HL-60 (cell line): ENCODE measurements at regions not wholly inside any gene's neighbourhood (a gene's known extent, or its start where the extent isn't known, plus 50 kb on each side); places are given as distances from the start of the nearest gene placed in this dataset.
"Not testable (repeated sequence)": the region's sequence is repeated elsewhere in the genome, so short reads cannot be mapped to it uniquely, and the experiment has no call there.

Experiments
- GABPA ChIP-seq: IDR thresholded peaks from 2 replicates; pipeline ENCODE4 v1.6.1; 2012; ENCODE audit warnings: low read depth
- POLR2AphosphoS5 ChIP-seq: IDR thresholded peaks from 2 replicates; pipeline ENCODE4 v1.6.1; 2012; ENCODE audit warnings: low read depth
- TF ChIP-seq, protein P1 (sequence below): IDR thresholded peaks from one replicate; pipeline ENCODE4 v1.5.1; 2011; ENCODE audit warnings: low read length, control low read depth, inconsistent platforms; ENCODE audit not compliant: insufficient read depth

DNA sequence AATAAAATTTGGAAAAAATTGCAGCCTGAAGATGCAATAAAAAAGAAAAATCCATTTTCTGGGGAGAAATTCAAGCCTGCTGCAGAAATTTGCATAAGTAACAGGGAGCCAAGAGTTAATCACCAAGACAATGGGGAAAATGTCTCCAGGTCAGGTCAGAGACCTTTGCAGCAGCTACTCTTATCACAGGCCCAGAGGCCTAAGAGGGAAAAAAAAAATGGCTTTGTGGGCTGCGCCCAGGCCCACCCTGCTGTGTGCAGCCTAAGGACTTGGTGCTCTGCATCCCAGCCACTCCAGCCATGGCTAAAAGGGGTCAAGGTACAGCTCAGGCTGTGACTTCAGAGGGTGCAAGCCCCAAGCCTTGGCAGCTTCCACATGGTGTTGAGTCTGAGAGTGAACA, 1297.1 kb upstream of the CHAC2 start:
- TF ChIP-seq, protein P1, sequence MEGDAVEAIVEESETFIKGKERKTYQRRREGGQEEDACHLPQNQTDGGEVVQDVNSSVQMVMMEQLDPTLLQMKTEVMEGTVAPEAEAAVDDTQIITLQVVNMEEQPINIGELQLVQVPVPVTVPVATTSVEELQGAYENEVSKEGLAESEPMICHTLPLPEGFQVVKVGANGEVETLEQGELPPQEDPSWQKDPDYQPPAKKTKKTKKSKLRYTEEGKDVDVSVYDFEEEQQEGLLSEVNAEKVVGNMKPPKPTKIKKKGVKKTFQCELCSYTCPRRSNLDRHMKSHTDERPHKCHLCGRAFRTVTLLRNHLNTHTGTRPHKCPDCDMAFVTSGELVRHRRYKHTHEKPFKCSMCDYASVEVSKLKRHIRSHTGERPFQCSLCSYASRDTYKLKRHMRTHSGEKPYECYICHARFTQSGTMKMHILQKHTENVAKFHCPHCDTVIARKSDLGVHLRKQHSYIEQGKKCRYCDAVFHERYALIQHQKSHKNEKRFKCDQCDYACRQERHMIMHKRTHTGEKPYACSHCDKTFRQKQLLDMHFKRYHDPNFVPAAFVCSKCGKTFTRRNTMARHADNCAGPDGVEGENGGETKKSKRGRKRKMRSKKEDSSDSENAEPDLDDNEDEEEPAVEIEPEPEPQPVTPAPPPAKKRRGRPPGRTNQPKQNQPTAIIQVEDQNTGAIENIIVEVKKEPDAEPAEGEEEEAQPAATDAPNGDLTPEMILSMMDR: not testable (repeated sequence)
- not testable (repeated sequence) for TF ChIP-seq GABPA, POLR2AphosphoS5
